GM19397 (cell line): ENCODE measurements at regions not wholly inside any gene's neighbourhood (a gene's known extent, or its start where the extent isn't known, plus 50 kb on each side); places are given as distances from the start of the nearest gene placed in this dataset.

ENCODE experiments used
- ATAC-seq: cut with Tn5 transposase; IDR thresholded peaks from one replicate; pipeline ENCODE4 v1.9.1; 2021; ENCODE audit warnings: mild to moderate bottlenecking, moderate library complexity; ENCODE audit not compliant: unreplicated experiment

DNA sequence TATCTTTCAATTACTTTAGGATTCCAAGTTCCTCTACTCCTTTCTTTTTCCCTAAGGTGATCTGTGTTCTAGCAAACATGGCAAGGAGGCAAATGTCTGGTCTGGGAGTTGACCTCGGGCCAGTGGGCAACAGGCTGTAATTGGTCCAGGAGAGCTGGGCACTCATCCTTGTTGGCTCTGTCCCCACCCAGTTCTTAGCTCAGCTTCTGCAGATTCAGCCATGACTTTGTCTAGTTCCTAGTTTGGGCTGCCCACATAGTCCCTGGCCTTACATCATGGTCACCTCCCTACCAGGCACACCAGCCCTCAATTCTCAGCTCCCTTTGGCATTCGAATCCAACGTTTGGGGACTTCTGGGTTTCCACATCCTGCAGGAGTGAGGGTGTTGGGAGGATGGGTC is 92.1 kb upstream of the DAP start:
- ATAC-seq: no peak

DNA sequence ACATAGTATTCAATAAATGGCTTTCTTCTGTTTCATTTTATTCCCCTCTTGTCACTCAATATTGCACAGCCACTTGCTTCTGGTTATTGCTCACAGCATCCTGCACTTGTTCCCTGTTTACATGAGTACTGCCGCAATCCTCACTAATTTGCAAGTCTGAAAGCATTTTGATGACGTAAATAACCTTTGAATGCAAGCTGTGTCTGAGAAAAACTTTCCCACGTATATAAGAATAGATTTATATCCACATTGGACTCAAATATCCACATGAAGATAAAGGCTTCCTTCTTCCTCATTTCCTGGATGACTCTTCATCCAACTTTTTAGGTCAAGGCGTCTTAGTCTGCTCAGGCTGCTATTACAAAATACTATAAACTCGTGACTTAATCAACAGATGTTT is 88.2 kb upstream of the DAP start:
- no peak for ATAC-seq

- no peak for ATAC-seq
These were observed 83.0 kb upstream of the DAP start for GRCh38 chr5:10844016-10844415.

DNA sequence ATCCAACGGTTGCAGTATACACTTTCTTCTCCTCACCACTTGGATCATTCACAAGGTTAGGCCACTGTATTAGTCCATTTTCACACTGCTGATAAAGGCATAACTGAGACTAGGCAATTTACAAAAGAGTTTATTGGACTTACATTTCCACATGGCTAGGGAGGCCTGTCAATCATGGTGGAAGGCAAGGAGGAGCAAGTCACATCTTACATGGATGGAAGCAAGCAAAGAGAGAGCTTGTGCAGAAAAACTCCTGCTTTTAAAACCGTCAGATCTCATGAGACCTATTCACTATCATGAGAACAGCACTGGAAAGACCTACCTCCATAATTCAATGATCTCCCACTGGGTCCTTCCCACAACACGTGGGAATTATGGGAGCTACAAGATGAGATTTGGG is 81.8 kb upstream of the DAP start:
- ATAC-seq: no peak

DNA sequence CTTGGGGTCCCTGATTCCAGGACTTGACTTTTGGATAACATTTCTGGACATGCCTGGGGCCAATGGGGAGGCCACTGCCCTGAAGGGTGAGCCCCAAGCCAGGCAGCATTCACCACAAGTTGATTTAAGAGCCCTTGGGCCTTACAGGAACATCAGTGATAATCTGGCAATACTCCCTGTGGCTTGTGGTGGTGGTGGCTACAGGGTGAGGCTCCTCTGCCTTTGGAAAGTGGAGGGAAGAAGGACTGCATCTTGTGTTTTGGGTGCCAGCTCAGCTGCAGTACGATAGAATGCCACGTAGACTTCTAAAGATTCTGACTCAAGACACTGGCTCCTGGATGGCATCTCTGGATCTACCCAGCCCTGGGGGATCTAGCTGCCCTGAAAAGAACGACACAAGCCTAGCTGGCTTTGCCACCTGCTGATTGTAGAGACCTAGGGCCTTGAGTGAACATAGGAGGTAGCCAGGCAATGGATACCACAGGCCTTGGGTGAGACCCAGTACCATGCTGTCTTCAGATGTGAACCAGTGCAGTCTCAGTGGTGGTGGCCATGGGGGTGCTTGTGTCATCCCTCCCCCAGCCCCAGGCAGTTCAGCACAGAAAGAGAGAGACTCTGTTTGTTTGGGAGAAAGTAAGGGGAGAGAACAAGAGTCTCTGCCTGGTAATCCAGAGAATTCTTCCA is 79.0 kb upstream of the DAP start:
- ATAC-seq: no peak

DNA sequence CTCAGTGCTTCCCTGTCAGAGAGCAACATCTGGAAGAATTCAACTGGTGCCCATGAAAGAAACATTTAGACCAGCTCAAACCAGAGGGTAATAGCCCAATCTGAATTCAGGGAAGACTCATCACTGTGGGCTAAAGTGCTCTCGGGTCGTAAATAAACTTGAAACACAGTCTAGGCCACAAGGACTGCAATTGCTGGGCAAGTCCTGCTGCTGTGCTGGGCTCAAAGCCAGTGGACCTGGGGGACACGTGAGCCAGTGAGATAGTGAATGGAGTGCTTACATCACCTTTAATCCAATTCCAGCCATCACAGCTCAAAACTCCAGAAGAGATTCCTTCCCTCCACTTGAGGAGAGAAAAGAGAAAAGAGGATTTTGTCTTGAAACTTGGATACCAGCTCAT is 78.1 kb upstream of the DAP start:
- no peak for ATAC-seq

DNA sequence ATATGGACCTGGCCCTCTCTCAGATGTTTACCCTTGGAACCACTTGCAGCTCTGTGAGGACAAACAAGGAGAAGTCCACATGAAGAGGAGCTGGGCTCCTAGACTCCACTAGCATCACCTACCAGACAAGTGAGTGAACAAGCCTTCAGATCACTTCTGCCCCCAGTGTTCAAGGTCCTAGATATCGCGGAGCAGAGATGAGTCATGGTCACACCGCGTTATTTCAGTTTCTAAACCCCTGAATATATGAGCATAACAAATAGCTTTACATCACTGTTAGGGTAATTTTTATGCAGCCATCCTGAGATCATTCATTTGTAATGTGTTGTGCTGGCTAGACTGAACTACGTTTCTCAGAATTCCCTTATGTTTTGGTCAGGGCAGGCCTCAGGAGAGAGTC is 77.0 kb upstream of the DAP start:
- ATAC-seq: no peak

DNA sequence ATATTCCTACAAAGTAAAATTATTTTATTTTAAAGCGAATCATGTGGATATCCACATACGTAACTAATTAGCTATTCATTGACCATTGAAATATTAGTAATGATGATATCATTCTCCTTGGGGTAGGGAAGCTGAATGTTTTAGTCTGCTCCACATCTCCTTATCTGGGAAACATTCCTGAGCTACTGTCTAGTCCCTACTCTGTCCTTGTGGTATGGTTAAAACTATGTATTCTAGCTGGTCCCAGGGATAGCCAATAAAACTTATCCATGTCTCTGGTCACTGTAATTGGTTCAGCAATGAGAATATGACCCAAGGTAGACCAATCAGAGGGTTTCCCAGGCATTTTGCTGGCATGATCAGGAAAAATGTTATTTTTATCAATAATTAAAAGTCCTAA is 76.0 kb upstream of the DAP start:
- ATAC-seq: no peak

DNA sequence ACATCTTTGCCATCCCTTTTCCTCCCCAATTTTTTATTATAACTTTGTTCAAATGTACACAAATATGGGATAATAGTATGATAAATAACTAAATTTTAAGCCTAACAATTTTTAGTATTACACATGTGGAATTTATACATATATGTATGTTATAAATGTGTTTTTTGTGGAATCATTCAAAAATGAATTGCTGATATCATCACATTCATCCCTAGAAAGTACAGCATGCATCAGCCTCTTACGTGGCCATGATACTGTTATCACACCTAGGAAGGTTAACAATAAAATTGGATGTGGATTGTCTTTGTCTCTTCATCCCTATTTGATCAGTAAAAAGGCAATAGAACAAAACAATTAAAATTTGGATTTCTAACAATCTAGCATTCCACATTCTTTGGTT is 73.7 kb upstream of the DAP start:
- ATAC-seq: no peak

- ATAC-seq: no peak
These were observed 72.0 kb upstream of the DAP start for GRCh38 chr5:10832987-10833386.

- no peak for ATAC-seq
These were observed 71.4 kb upstream of the DAP start for GRCh38 chr5:10832421-10832820.

GRCh38 chr5:10831419-10831818 is 70.4 kb upstream of the DAP start:
- ATAC-seq: no peak

DNA sequence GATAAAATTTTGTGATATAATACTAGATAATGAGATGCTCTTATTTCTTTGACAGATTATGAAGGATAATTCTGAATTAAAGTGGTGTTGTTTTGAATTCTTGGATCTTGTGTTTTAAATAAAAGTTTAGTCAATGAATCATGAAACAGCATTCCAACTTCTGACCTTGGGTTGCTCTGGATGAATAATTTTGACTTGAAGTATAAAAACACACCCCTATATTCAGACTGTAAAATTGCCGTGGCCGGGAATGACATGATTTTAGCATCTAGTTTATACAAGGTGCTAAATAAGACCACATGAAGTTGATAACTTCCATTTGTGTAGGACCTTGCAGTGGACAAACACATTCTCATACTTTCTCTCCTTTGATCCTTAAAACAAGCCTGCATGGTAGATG is 67.2 kb upstream of the DAP start:
- ATAC-seq: no peak

GRCh38 chr5:10827571-10827970 is 66.5 kb upstream of the DAP start:
- no peak for ATAC-seq

GRCh38 chr5:10826971-10827370 is 65.9 kb upstream of the DAP start:
- no peak for ATAC-seq

- peak; percentile 57 for ATAC-seq
These were observed 65.0 kb upstream of the DAP start for GRCh38 chr5:10825897-10826644.

DNA sequence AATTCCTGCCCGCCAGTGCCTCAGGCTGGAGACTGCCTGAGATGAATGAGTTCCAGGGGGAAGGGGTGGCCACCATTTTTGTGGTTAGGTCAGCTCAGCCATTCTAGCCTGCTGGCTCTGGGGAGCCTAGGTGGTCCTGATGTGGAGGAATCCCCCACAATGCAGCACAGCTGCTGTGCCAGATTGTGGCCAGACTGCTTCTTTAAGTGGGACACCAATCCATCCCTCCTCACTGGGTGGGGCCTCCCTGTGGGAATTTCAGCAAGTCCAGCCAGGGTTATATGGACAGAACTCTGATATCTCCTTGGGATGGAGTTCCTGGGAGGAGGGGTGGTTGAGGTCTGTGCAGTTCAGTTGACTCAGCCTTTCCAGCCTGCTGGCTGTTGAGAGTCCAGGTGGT is 51.2 kb upstream of the DAP start:
- ATAC-seq: no peak
